ENCODE measurements at regions not wholly inside any gene's neighbourhood (a gene's known extent, or its start where the extent isn't known, plus 50 kb on each side); places are given as distances from the start of the nearest gene placed in this dataset.

- no peaks in the 10 kb centered on the region for H3K9me3 ChIP-seq (ENCODE audit: control insufficient read depth in 2 of 2, low read length in 2 of 2)
- H3K36me3 ChIP-seq (ENCODE audit: control insufficient read depth in 2 of 2, insufficient read depth in 2 of 2, low read length in 2 of 2), result no peaks in the 10 kb centered on the region
- H3K4me1 ChIP-seq (ENCODE audit: control insufficient read depth in 2 of 2, insufficient read depth in 2 of 2, low read length in 2 of 2), result no peaks in the 10 kb centered on the region
- H3K27ac ChIP-seq (ENCODE audit: low read depth in 2 of 2, low read length in 2 of 2), result no peak overlapping the region
- H3K27me3 ChIP-seq (ENCODE audit: control insufficient read depth in 2 of 2, insufficient read depth in 2 of 2, low read length in 2 of 2), result no peaks in the 10 kb centered on the region
- H3K9ac ChIP-seq (ENCODE audit: low read depth in 1 of 2, low read length in 2 of 2), result no peak overlapping the region
- H3K4me3 ChIP-seq (ENCODE audit: low read length in 2 of 2), result no peak overlapping the region
Observed at GRCh38 chr3:80564391-80564790, 796.6 kb upstream of the ROBO1 start.

DNA sequence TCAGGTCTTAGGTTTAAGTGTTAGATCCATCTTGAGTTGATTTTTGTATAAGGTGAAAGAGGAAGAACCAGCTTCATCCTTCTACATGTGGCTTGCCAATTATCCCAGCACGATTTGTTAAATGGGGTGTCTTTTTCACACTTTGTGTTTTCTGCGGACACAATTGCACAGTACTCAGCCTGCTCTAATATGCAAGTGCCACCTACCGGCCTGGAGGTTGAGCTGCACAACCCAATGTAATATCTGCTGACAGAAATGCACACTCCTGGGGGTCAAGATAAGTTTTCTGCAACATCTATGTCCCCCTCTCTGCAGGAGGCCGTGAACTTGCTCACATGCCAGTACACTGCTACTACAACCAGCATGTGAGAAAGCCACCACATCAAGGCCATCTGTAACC lies 791.9 kb upstream of the ROBO1 start:
- Histone ChIP-seq H3K9me3 (ENCODE audit: control insufficient read depth in 2 of 2, low read length in 2 of 2) (no peaks in the 10 kb centered on the region), H3K4me1 (ENCODE audit: control insufficient read depth in 2 of 2, insufficient read depth in 2 of 2, low read length in 2 of 2) (no peaks in the 10 kb centered on the region), H3K36me3 (ENCODE audit: control insufficient read depth in 2 of 2, insufficient read depth in 2 of 2, low read length in 2 of 2) (no peaks in the 10 kb centered on the region), H3K27ac (ENCODE audit: low read depth in 2 of 2, low read length in 2 of 2) (no peak overlapping the region), H3K4me3 (ENCODE audit: low read length in 2 of 2) (no peak overlapping the region), H3K27me3 (ENCODE audit: control insufficient read depth in 2 of 2, insufficient read depth in 2 of 2, low read length in 2 of 2) (no peaks in the 10 kb centered on the region), H3K9ac (ENCODE audit: low read depth in 1 of 2, low read length in 2 of 2) (no peak overlapping the region)

DNA sequence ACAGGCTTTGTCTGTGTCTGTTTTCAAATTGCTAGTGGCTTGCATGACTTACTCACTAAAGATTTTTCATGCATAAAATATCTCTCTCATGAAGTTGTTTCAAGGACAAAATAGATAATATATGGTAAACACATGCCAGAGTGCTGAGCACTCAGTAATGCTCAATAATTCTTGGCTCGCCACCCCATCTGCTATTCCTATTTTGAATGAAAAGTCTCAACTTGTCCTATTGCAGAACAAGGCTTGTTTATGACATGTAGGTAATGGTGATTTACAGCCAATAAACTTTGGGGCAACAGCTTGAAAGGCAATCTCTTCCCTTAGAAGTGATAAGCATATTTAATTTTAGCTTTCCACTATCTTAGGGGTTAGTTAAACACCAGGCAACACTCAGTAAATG lies 789.0 kb upstream of the ROBO1 start:
- H3K4me3 ChIP-seq (ENCODE audit: low read length in 2 of 2), result no peak overlapping the region
- no peak overlapping the region for H3K27ac ChIP-seq (ENCODE audit: low read depth in 2 of 2, low read length in 2 of 2)
- H3K9me3 ChIP-seq (ENCODE audit: control insufficient read depth in 2 of 2, low read length in 2 of 2), result no peaks in the 10 kb centered on the region
- H3K4me1 ChIP-seq (ENCODE audit: control insufficient read depth in 2 of 2, insufficient read depth in 2 of 2, low read length in 2 of 2), result no peaks in the 10 kb centered on the region
- no peaks in the 10 kb centered on the region for H3K27me3 ChIP-seq (ENCODE audit: control insufficient read depth in 2 of 2, insufficient read depth in 2 of 2, low read length in 2 of 2)
- no peaks in the 10 kb centered on the region for H3K36me3 ChIP-seq (ENCODE audit: control insufficient read depth in 2 of 2, insufficient read depth in 2 of 2, low read length in 2 of 2)
- no peak overlapping the region for H3K9ac ChIP-seq (ENCODE audit: low read depth in 1 of 2, low read length in 2 of 2)

- H3K4me3 ChIP-seq (ENCODE audit: low read length in 2 of 2), result no peak overlapping the region
- H3K27me3 ChIP-seq (ENCODE audit: control insufficient read depth in 2 of 2, insufficient read depth in 2 of 2, low read length in 2 of 2), result no peaks in the 10 kb centered on the region
- H3K27ac ChIP-seq (ENCODE audit: low read depth in 2 of 2, low read length in 2 of 2), result no peak overlapping the region
- no peaks in the 10 kb centered on the region for H3K9me3 ChIP-seq (ENCODE audit: control insufficient read depth in 2 of 2, low read length in 2 of 2)
- no peak overlapping the region for H3K9ac ChIP-seq (ENCODE audit: low read depth in 1 of 2, low read length in 2 of 2)
- H3K4me1 ChIP-seq (ENCODE audit: control insufficient read depth in 2 of 2, insufficient read depth in 2 of 2, low read length in 2 of 2), result no peaks in the 10 kb centered on the region
- no peaks in the 10 kb centered on the region for H3K36me3 ChIP-seq (ENCODE audit: control insufficient read depth in 2 of 2, insufficient read depth in 2 of 2, low read length in 2 of 2)
Observed at GRCh38 chr3:80554304-80554703, 786.5 kb upstream of the ROBO1 start.

- Histone ChIP-seq H3K4me1 (ENCODE audit: control insufficient read depth in 2 of 2, insufficient read depth in 2 of 2, low read length in 2 of 2) (no peaks in the 10 kb centered on the region), H3K27me3 (ENCODE audit: control insufficient read depth in 2 of 2, insufficient read depth in 2 of 2, low read length in 2 of 2) (no peaks in the 10 kb centered on the region), H3K27ac (ENCODE audit: low read depth in 2 of 2, low read length in 2 of 2) (no peak overlapping the region), H3K36me3 (ENCODE audit: control insufficient read depth in 2 of 2, insufficient read depth in 2 of 2, low read length in 2 of 2) (no peaks in the 10 kb centered on the region), H3K9ac (ENCODE audit: low read depth in 1 of 2, low read length in 2 of 2) (no peak overlapping the region), H3K4me3 (ENCODE audit: low read length in 2 of 2) (no peak overlapping the region), H3K9me3 (ENCODE audit: control insufficient read depth in 2 of 2, low read length in 2 of 2) (no peaks in the 10 kb centered on the region)
Observed at GRCh38 chr3:80553211-80553610, 785.4 kb upstream of the ROBO1 start.

GRCh38 chr3:80550174-80550573 lies 782.4 kb upstream of the ROBO1 start:
- H3K36me3 ChIP-seq (ENCODE audit: control insufficient read depth in 2 of 2, insufficient read depth in 2 of 2, low read length in 2 of 2), result no peaks in the 10 kb centered on the region
- H3K9me3 ChIP-seq (ENCODE audit: control insufficient read depth in 2 of 2, low read length in 2 of 2), result no peaks in the 10 kb centered on the region
- no peak overlapping the region for H3K4me3 ChIP-seq (ENCODE audit: low read length in 2 of 2)
- no peak overlapping the region for H3K27ac ChIP-seq (ENCODE audit: low read depth in 2 of 2, low read length in 2 of 2)
- H3K4me1 ChIP-seq (ENCODE audit: control insufficient read depth in 2 of 2, insufficient read depth in 2 of 2, low read length in 2 of 2), result no peaks in the 10 kb centered on the region
- H3K27me3 ChIP-seq (ENCODE audit: control insufficient read depth in 2 of 2, insufficient read depth in 2 of 2, low read length in 2 of 2), result no peaks in the 10 kb centered on the region
- H3K9ac ChIP-seq (ENCODE audit: low read depth in 1 of 2, low read length in 2 of 2), result no peak overlapping the region

GRCh38 chr3:80549173-80549572 lies 781.4 kb upstream of the ROBO1 start:
- H3K36me3 ChIP-seq (ENCODE audit: control insufficient read depth in 2 of 2, insufficient read depth in 2 of 2, low read length in 2 of 2), result no peaks in the 10 kb centered on the region
- no peaks in the 10 kb centered on the region for H3K9me3 ChIP-seq (ENCODE audit: control insufficient read depth in 2 of 2, low read length in 2 of 2)

GRCh38 chr3:80543154-80543553 lies 775.4 kb upstream of the ROBO1 start:
- Histone ChIP-seq H3K36me3 (ENCODE audit: control insufficient read depth in 2 of 2, insufficient read depth in 2 of 2, low read length in 2 of 2) (no peaks in the 10 kb centered on the region), H3K27me3 (ENCODE audit: control insufficient read depth in 2 of 2, insufficient read depth in 2 of 2, low read length in 2 of 2) (no peaks in the 10 kb centered on the region), H3K27ac (ENCODE audit: low read depth in 2 of 2, low read length in 2 of 2) (no peak overlapping the region), H3K9me3 (ENCODE audit: control insufficient read depth in 2 of 2, low read length in 2 of 2) (no peaks in the 10 kb centered on the region), H3K4me3 (ENCODE audit: low read length in 2 of 2) (no peak overlapping the region), H3K4me1 (ENCODE audit: control insufficient read depth in 2 of 2, insufficient read depth in 2 of 2, low read length in 2 of 2) (no peaks in the 10 kb centered on the region), H3K9ac (ENCODE audit: low read depth in 1 of 2, low read length in 2 of 2) (no peak overlapping the region)

More at GRCh38 chr3:80549173-80549572, 781.4 kb upstream of the ROBO1 start:
- Histone ChIP-seq H3K4me1 (ENCODE audit: control insufficient read depth in 2 of 2, insufficient read depth in 2 of 2, low read length in 2 of 2) (no peaks in the 10 kb centered on the region), H3K9ac (ENCODE audit: low read depth in 1 of 2, low read length in 2 of 2) (no peak overlapping the region), H3K27ac (ENCODE audit: low read depth in 2 of 2, low read length in 2 of 2) (no peak overlapping the region), H3K4me3 (ENCODE audit: low read length in 2 of 2) (no peak overlapping the region), H3K27me3 (ENCODE audit: control insufficient read depth in 2 of 2, insufficient read depth in 2 of 2, low read length in 2 of 2) (no peaks in the 10 kb centered on the region)

DNA sequence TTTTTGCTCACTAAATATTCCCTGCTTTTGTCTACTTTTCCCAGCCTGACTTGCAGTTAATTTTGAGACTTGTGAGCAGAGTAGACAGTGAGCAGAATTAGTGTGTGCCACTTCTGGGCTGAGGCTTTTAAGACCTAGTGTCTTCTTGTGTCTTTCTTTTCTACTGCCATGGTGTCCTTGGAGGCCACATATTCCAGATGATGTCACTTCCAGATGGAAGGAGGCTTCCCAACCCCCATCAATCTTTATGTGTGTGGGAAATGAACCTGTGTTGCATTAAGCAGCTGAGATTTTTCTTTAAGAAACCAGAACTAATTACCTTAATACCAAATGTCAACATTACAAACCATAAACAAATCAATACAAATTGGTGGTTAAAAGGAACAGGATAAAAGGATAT lies 774.7 kb upstream of the ROBO1 start:
- H3K27me3 ChIP-seq (ENCODE audit: control insufficient read depth in 2 of 2, insufficient read depth in 2 of 2, low read length in 2 of 2), result no peaks in the 10 kb centered on the region
- no peaks in the 10 kb centered on the region for H3K9me3 ChIP-seq (ENCODE audit: control insufficient read depth in 2 of 2, low read length in 2 of 2)
- no peaks in the 10 kb centered on the region for H3K36me3 ChIP-seq (ENCODE audit: control insufficient read depth in 2 of 2, insufficient read depth in 2 of 2, low read length in 2 of 2)
- H3K9ac ChIP-seq (ENCODE audit: low read depth in 1 of 2, low read length in 2 of 2), result no peak overlapping the region
- H3K4me3 ChIP-seq (ENCODE audit: low read length in 2 of 2), result no peak overlapping the region
- no peak overlapping the region for H3K27ac ChIP-seq (ENCODE audit: low read depth in 2 of 2, low read length in 2 of 2)
- no peaks in the 10 kb centered on the region for H3K4me1 ChIP-seq (ENCODE audit: control insufficient read depth in 2 of 2, insufficient read depth in 2 of 2, low read length in 2 of 2)

GRCh38 chr3:80537680-80538079 lies 769.9 kb upstream of the ROBO1 start:
- Histone ChIP-seq H3K9ac (ENCODE audit: low read depth in 1 of 2, low read length in 2 of 2) (no peak overlapping the region), H3K27me3 (ENCODE audit: control insufficient read depth in 2 of 2, insufficient read depth in 2 of 2, low read length in 2 of 2) (no peaks in the 10 kb centered on the region), H3K27ac (ENCODE audit: low read depth in 2 of 2, low read length in 2 of 2) (no peak overlapping the region), H3K36me3 (ENCODE audit: control insufficient read depth in 2 of 2, insufficient read depth in 2 of 2, low read length in 2 of 2) (no peaks in the 10 kb centered on the region), H3K4me1 (ENCODE audit: control insufficient read depth in 2 of 2, insufficient read depth in 2 of 2, low read length in 2 of 2) (no peaks in the 10 kb centered on the region), H3K9me3 (ENCODE audit: control insufficient read depth in 2 of 2, low read length in 2 of 2) (no peaks in the 10 kb centered on the region), H3K4me3 (ENCODE audit: low read length in 2 of 2) (no peak overlapping the region)

- no peak overlapping the region for H3K4me3 ChIP-seq (ENCODE audit: low read length in 2 of 2)
- H3K4me1 ChIP-seq (ENCODE audit: control insufficient read depth in 2 of 2, insufficient read depth in 2 of 2, low read length in 2 of 2), result no peaks in the 10 kb centered on the region
- H3K36me3 ChIP-seq (ENCODE audit: control insufficient read depth in 2 of 2, insufficient read depth in 2 of 2, low read length in 2 of 2), result no peaks in the 10 kb centered on the region
- H3K27me3 ChIP-seq (ENCODE audit: control insufficient read depth in 2 of 2, insufficient read depth in 2 of 2, low read length in 2 of 2), result no peaks in the 10 kb centered on the region
- H3K9ac ChIP-seq (ENCODE audit: low read depth in 1 of 2, low read length in 2 of 2), result no peak overlapping the region
- no peak overlapping the region for H3K27ac ChIP-seq (ENCODE audit: low read depth in 2 of 2, low read length in 2 of 2)
- no peaks in the 10 kb centered on the region for H3K9me3 ChIP-seq (ENCODE audit: control insufficient read depth in 2 of 2, low read length in 2 of 2)
Observed at GRCh38 chr3:80535286-80535685, 767.5 kb upstream of the ROBO1 start.

All from mucosa of rectum (tissue), 2 donors.